Glomerular endothelial cell (primary cell): ENCODE measurements at regions not wholly inside any gene's neighbourhood (a gene's known extent, or its start where the extent isn't known, plus 50 kb on each side); places are given as distances from the start of the nearest gene placed in this dataset.
"Not testable (repeated sequence)": the region's sequence is repeated elsewhere in the genome, so short reads cannot be mapped to it uniquely, and the experiment has no call there.

Experiments
- DNase-seq: peaks from one replicate; pipeline ENCODE4 v3.0.0-alpha.2; 2011; ENCODE audit warnings: low read depth, low spot score; ENCODE audit errors: extremely low read depth

GRCh38 chr5:96321345-96321744, 111.7 kb downstream of the PCSK1 start:
- DNase-seq, result no peak

- DNase-seq, result no peak
These were observed 112.3 kb downstream of the PCSK1 start for GRCh38 chr5:96320797-96321196.

- DNase-seq, result not testable (repeated sequence)
These were observed 112.9 kb downstream of the PCSK1 start for GRCh38 chr5:96319981-96320739.

- DNase-seq, result no peak
These were observed 114.4 kb downstream of the PCSK1 start for GRCh38 chr5:96318569-96319110.

- DNase-seq, result no peak
These were observed 115.1 kb downstream of the PCSK1 start for GRCh38 chr5:96317945-96318344.

- no peak for DNase-seq
These were observed 116.6 kb downstream of the PCSK1 start for GRCh38 chr5:96316487-96316886.

GRCh38 chr5:96316017-96316416, 117.0 kb downstream of the PCSK1 start:
- DNase-seq, result no peak

- no peak for DNase-seq
These were observed 117.6 kb downstream of the PCSK1 start for GRCh38 chr5:96315431-96315830.

- no peak for DNase-seq
These were observed 120.7 kb downstream of the PCSK1 start for GRCh38 chr5:96312383-96312782.

- DNase-seq, result not testable (repeated sequence)
These were observed 126.0 kb downstream of the PCSK1 start for GRCh38 chr5:96307047-96307446.

- DNase-seq, result no peak
These were observed 130.8 kb downstream of the PCSK1 start for GRCh38 chr5:96302174-96302738.

GRCh38 chr5:96300976-96301375, 132.1 kb downstream of the PCSK1 start:
- no peak for DNase-seq

GRCh38 chr5:96297867-96298266, 135.2 kb downstream of the PCSK1 start:
- no peak for DNase-seq

- no peak for DNase-seq
These were observed 135.8 kb downstream of the PCSK1 start for GRCh38 chr5:96297290-96297689.

GRCh38 chr5:96294884-96295202, 138.2 kb downstream of the PCSK1 start:
- DNase-seq, result no peak

GRCh38 chr5:96293966-96294883, 138.8 kb downstream of the PCSK1 start:
- no peak for DNase-seq

- no peak for DNase-seq
These were observed 140.3 kb downstream of the PCSK1 start for GRCh38 chr5:96292582-96293247.

GRCh38 chr5:96289287-96289686, 143.8 kb downstream of the PCSK1 start:
- not testable (repeated sequence) for DNase-seq

- DNase-seq, result no peak
These were observed 144.2 kb downstream of the PCSK1 start for GRCh38 chr5:96288845-96289185.

GRCh38 chr5:96288166-96288844, 144.7 kb downstream of the PCSK1 start:
- no peak for DNase-seq
